Calu3 (cell line): ENCODE measurements at regions not wholly inside any gene's neighbourhood (a gene's known extent, or its start where the extent isn't known, plus 50 kb on each side); places are given as distances from the start of the nearest gene placed in this dataset.

Source experiments
- BruUV-seq: library from RNA; stranded (reverse); fragments of 400-500 nt; replicated peaks from 2 replicates; lab custom pipeline; 2021; lab: Mats Ljungman, UMichigan
- CTCF ChIA-PET: fragments of 300-600 bp; sonication (Branson Sonifier 250); formaldehyde crosslinking; loops from one replicate; lab custom pipeline; 2022; ENCODE audit warnings: antibody characterized with exemption; lab: Charles Lee
- DNase-seq: peaks from one replicate; pipeline ENCODE4 v3.0.0; 2022
- H3K27ac Mint-ChIP-seq: one replicate; pipeline ENCODE4 v1.8.0; 2022; ENCODE audit warnings: mixed read lengths; ENCODE audit not compliant: unreplicated experiment
- H3K27me3 Mint-ChIP-seq: one replicate; pipeline ENCODE4 v1.8.0; 2022; ENCODE audit warnings: mixed read lengths; ENCODE audit not compliant: unreplicated experiment
- H3K36me3 Mint-ChIP-seq: one replicate; pipeline ENCODE4 v1.8.0; 2022; ENCODE audit warnings: mild to moderate bottlenecking, moderate library complexity, mixed read lengths; ENCODE audit not compliant: insufficient read depth, unreplicated experiment
- H3K4me1 Mint-ChIP-seq: one replicate; pipeline ENCODE4 v1.8.0; 2022; ENCODE audit warnings: mild to moderate bottlenecking, low read depth, mixed read lengths; ENCODE audit not compliant: unreplicated experiment
- H3K4me3 Mint-ChIP-seq: one replicate; pipeline ENCODE4 v1.8.0; 2022; ENCODE audit warnings: mild to moderate bottlenecking, low read depth, moderate library complexity, mixed read lengths; ENCODE audit not compliant: unreplicated experiment
- H3K9me3 Mint-ChIP-seq: one replicate; pipeline ENCODE4 v1.8.0; 2022; ENCODE audit warnings: low read depth, mixed read lengths; ENCODE audit not compliant: unreplicated experiment
- intact Hi-C: fragments of 100-400 bp; cut with micrococcal nuclease; formaldehyde crosslinking; loops from one replicate; pipeline ENCODE4 v1.10.0; 2022; ENCODE audit not compliant: unreplicated experiment
- TF ChIP-seq, protein P1 (sequence below): fragments of 200-600 bp; IDR thresholded peaks from one replicate; pipeline ENCODE4 v1.8.0; 2022; ENCODE audit warnings: antibody characterized with exemption; ENCODE audit not compliant: unreplicated experiment

DNA sequence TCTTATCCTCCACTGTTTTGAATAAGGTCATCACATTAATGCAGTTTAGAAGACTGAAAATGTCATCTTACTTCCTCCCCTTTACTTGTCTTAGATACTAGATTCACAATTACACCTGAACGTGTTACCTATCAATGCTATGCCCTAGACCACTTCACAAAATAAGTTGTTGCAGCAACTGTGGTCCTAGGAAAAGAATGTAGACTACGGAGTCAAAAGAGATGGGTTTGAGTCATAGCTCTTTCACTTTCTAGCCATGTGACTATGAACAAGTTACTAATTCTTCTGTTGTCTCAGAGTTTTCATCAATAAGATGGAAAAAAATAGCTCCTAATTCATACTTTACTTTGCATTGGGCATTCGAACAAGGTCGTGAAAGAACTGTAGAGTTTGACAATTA lies 164.3 kb upstream of the PREP start:
- peaks cover 10% of the 10 kb centered on the region for H3K27me3 Mint-ChIP-seq

DNA sequence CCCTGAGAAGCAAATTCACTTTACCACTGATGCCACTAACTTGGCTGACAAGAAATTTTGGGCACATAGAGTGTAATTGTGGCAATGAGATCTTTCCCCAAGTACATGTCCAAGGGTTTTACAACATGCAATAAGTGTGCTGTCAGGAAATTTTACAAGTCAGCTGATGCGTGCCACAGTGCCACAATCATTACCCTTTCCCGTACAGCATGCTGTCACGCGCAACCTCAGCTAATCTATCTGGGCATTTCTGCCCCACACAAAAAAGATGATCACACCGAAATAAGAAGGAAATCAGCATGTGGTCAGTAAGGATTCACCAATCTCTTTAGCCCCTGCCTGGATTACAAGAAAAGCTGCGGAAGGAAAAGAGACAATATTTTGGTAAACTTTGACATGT lies 163.6 kb upstream of the PREP start:
- Mint-ChIP-seq H3K4me3 (no peak overlapping the region), H3K9me3 (peaks cover 7% of the 10 kb centered on the region), H3K36me3 (no peaks in the 10 kb centered on the region), H3K4me1 (peaks cover 15% of the 10 kb centered on the region), H3K27ac (no peak overlapping the region), H3K27me3 (peaks cover 4% of the 10 kb centered on the region)
- no TSS peak for BruUV-seq
- TF ChIP-seq, protein P1, sequence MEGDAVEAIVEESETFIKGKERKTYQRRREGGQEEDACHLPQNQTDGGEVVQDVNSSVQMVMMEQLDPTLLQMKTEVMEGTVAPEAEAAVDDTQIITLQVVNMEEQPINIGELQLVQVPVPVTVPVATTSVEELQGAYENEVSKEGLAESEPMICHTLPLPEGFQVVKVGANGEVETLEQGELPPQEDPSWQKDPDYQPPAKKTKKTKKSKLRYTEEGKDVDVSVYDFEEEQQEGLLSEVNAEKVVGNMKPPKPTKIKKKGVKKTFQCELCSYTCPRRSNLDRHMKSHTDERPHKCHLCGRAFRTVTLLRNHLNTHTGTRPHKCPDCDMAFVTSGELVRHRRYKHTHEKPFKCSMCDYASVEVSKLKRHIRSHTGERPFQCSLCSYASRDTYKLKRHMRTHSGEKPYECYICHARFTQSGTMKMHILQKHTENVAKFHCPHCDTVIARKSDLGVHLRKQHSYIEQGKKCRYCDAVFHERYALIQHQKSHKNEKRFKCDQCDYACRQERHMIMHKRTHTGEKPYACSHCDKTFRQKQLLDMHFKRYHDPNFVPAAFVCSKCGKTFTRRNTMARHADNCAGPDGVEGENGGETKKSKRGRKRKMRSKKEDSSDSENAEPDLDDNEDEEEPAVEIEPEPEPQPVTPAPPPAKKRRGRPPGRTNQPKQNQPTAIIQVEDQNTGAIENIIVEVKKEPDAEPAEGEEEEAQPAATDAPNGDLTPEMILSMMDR: no peak
- CTCF ChIA-PET: no interaction called here
- intact Hi-C loops: no loop called here
- no peak for DNase-seq

More for the DNA sequence above, 164.3 kb upstream of the PREP start:
- Mint-ChIP-seq H3K4me3 (no peak overlapping the region), H3K36me3 (no peaks in the 10 kb centered on the region), H3K4me1 (peaks cover 15% of the 10 kb centered on the region), H3K27ac (no peak overlapping the region), H3K9me3 (peaks cover 7% of the 10 kb centered on the region)
- intact Hi-C loops: no loop called here
- CTCF ChIA-PET: interaction anchor here (0.6 kb wide), 1 partner anchor 29 kb away, joined by 3 read pairs; no protein-coding TSS in a partner anchor
- no TSS peak for BruUV-seq
- TF ChIP-seq, protein P1: no peak
- DNase-seq: no peak

DNA sequence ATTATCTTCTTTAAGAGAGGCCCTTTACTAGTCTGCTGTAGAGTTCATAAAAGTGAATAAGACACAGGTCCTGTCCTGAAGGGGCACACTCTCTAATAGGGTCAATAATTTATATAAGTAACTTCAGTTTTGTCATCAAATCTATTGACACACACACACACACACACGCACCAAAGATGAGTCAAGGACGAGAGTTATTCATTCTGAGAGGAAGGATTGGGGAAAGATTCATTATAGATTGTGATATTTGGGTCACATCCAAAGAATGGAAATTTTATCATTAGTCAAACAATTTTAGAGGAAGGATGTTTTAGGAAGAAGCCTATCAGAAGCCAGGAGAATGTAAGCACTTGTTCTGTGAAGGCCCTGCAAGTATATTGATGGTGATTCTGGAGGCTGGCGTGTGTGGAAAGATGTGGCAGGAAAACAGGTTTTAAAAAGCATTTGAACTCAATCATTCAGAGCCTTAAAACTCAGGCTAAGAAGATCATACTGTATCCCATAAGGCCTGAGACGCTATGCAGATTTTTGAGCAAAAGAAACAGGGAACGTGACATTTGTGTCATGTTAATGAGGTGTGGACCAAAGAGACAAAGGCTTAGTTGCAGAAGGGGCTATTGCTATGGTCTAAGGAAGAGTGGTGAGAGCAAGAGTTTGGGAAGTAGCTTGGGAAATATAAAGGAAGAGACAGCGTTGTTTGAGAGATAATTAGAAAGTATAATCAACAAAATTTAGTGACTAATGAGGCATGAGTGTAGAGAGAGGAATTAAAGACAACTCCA lies 161.4 kb upstream of the PREP start:
- Mint-ChIP-seq H3K27ac (no peak overlapping the region), H3K4me1 (no peaks in the 10 kb centered on the region), H3K27me3 (no peaks in the 10 kb centered on the region), H3K4me3 (no peak overlapping the region), H3K36me3 (no peaks in the 10 kb centered on the region), H3K9me3 (peaks cover 7% of the 10 kb centered on the region)
- CTCF ChIA-PET: no interaction called here
- no peak for DNase-seq
- no TSS peak for BruUV-seq
- intact Hi-C loops: no loop called here
- TF ChIP-seq, protein P1: no peak

DNA sequence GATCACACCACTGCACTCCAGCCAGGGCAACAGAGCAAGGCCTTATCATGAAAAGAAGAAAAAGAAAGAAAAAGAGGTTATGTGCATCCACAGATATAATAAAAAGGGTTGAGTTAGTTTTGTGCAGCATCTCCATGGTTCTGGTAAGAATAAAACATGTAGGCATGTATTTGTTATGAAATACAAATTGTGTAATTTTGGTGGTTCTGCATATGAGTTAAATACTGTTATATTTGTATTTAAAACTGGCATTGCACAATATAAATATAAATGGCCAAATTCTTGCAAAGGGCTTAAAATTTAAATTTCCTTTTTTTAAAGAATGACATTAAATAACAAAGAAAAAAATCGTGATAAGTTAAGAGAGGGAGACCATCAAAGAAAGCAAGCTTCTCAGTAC lies 159.1 kb upstream of the PREP start:
- Mint-ChIP-seq H3K27me3 (no peaks in the 10 kb centered on the region), H3K4me3 (no peak overlapping the region), H3K4me1 (no peaks in the 10 kb centered on the region), H3K27ac (no peak overlapping the region), H3K36me3 (no peaks in the 10 kb centered on the region), H3K9me3 (peaks cover 7% of the 10 kb centered on the region)
- DNase-seq: no peak
- TF ChIP-seq, protein P1: no peak
- CTCF ChIA-PET: no interaction called here
- no TSS peak for BruUV-seq
- intact Hi-C loops: no loop called here
